GM10266 (cell line): ENCODE measurements at regions not wholly inside any gene's neighbourhood (a gene's known extent, or its start where the extent isn't known, plus 50 kb on each side); places are given as distances from the start of the nearest gene placed in this dataset.
"Not testable (repeated sequence)": the region's sequence is repeated elsewhere in the genome, so short reads cannot be mapped to it uniquely, and the experiment has no call there.

Source experiments
- DNase-seq: peaks from one replicate; pipeline ENCODE4 v3.0.0; 2012; ENCODE audit errors: extremely low spot score
- TF ChIP-seq, protein P1 (sequence below): IDR thresholded peaks from 2 replicates; pipeline ENCODE4 v1.5.1; 2012; ENCODE audit warnings: mild to moderate bottlenecking, low read depth; ENCODE audit not compliant: control insufficient read depth, insufficient read depth; ENCODE audit errors: missing control alignments

DNA sequence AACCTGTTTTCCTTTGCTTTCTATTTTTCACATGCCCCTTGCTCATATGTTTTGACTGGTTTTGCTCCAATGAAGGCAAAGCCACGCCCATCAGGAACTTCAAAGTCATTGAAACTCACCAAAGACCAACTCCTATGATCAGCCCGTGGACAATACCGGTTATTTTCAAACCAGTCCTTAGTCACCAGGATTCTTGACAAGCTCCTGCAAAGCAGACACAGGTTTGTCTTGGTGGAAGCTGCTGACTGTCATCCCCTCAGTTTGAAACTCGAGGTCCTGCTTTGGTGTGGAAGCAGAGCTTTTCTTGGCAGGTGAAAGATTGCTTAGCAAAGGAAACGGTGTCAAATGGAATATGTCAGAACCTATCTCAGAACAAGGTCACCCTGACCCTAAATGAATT, 384.7 kb upstream of the CXADR start:
- TF ChIP-seq, protein P1, sequence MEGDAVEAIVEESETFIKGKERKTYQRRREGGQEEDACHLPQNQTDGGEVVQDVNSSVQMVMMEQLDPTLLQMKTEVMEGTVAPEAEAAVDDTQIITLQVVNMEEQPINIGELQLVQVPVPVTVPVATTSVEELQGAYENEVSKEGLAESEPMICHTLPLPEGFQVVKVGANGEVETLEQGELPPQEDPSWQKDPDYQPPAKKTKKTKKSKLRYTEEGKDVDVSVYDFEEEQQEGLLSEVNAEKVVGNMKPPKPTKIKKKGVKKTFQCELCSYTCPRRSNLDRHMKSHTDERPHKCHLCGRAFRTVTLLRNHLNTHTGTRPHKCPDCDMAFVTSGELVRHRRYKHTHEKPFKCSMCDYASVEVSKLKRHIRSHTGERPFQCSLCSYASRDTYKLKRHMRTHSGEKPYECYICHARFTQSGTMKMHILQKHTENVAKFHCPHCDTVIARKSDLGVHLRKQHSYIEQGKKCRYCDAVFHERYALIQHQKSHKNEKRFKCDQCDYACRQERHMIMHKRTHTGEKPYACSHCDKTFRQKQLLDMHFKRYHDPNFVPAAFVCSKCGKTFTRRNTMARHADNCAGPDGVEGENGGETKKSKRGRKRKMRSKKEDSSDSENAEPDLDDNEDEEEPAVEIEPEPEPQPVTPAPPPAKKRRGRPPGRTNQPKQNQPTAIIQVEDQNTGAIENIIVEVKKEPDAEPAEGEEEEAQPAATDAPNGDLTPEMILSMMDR = no peak
- DNase-seq = no peak

- DNase-seq = not testable (repeated sequence)
Measured at GRCh38 chr21:17139159-17139558, 373.7 kb upstream of the CXADR start.

DNA sequence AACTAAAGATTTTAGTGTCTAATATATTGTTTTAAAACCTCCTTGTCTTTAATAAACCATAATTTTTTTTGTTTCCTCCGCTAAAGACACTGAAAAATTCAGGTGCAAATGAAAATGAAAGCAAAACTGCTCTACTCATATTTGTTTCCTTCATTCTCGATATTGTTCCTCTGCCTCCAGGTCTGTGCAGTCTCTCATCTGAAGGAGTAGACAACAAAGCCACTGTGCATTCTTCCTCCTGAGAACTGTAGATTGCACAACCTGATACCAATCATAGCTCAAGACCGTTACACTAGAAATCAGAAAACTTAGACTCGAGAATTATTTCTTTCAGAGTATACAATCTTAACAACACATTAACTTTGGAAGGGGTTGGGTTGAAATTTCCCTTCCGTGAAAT, 373.1 kb upstream of the CXADR start:
- no peak for DNase-seq
- TF ChIP-seq, protein P1 = no peak

GRCh38 chr21:17146426-17146825, 366.4 kb upstream of the CXADR start:
- TF ChIP-seq, protein P1 = no peak
- DNase-seq = no peak

GRCh38 chr21:17159697-17160096, 353.1 kb upstream of the CXADR start:
- no peak for DNase-seq
- TF ChIP-seq, protein P1 = no peak

DNA sequence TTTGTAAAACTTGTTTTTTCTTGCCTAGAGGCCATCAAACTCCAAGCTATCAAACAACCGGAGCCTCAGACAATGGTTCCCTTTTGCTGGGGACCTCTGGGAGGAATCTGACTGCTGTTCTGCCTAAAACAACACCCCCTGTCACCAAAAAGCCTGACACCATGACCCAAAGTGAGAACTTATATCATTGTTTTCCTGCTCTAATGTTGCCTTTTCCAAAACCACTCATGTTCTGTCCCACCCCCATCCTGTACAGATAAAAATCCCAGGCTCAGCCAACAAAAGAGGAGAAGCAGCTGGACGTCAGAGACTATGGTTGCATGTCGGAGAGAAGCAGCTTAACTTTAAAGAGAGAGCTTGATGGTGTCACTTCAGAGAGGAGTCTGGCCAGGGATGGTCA, 327.2 kb upstream of the CXADR start:
- DNase-seq = no peak
- TF ChIP-seq, protein P1 = no peak

- no peak for DNase-seq
Measured at GRCh38 chr21:17189963-17190362, 322.9 kb upstream of the CXADR start.

GRCh38 chr21:17191346-17191993, 321.4 kb upstream of the CXADR start:
- TF ChIP-seq, protein P1 = no peak
- no peak for DNase-seq

More at GRCh38 chr21:17189963-17190362, 322.9 kb upstream of the CXADR start:
- TF ChIP-seq, protein P1 = no peak
